GM23338 (cell line): ENCODE measurements at regions not wholly inside any gene's neighbourhood (a gene's known extent, or its start where the extent isn't known, plus 50 kb on each side); places are given as distances from the start of the nearest gene placed in this dataset.

Experiments used
- ATAC-seq: fragments of 200-7000 bp; cut with Tn5 transposase; 3 replicates; pipeline ENCODE4 v1.9.1; 2020
- DNase-seq: peaks from one replicate; pipeline ENCODE4 v3.0.0-alpha.2; 2015; ENCODE audit warnings: low spot score
- H2AFZ ChIP-seq: fragments of 200-600 bp; sonication (generic); 2 replicates; pipeline ENCODE4 v1.8.0; 2016; ENCODE audit warnings: antibody characterized with exemption, mild to moderate bottlenecking, moderate library complexity
- H3F3A ChIP-seq: fragments of 200-600 bp; sonication (generic); replicated peaks from 2 replicates; pipeline ENCODE4 v1.8.0; 2017; ENCODE audit warnings: antibody characterized with exemption, mixed run types, low read depth
- H3K27ac ChIP-seq: fragments of 200-600 bp; sonication (generic); 2 replicates; pipeline ENCODE4 v1.6.1; 2016; ENCODE audit warnings: low read depth
- H3K27me3 ChIP-seq: fragments of 200-600 bp; sonication (generic); 2 replicates; pipeline ENCODE4 v1.8.0; 2016; ENCODE audit warnings: mild to moderate bottlenecking, mixed run types, moderate library complexity; ENCODE audit not compliant: insufficient read depth
- H3K36me3 ChIP-seq: fragments of 200-600 bp; sonication (generic); 2 replicates; pipeline ENCODE4 v1.8.0; 2016; ENCODE audit warnings: mild to moderate bottlenecking; ENCODE audit not compliant: insufficient read depth
- H3K4me1 ChIP-seq: fragments of 200-600 bp; sonication (generic); 2 replicates; pipeline ENCODE4 v1.8.0; 2016; ENCODE audit warnings: mild to moderate bottlenecking, moderate library complexity; ENCODE audit not compliant: insufficient read depth
- H3K4me2 ChIP-seq: fragments of 200-600 bp; sonication (generic); 2 replicates; pipeline ENCODE4 v1.7.1; 2017; ENCODE audit warnings: mixed run types
- H3K4me3 ChIP-seq: fragments of 200-600 bp; sonication (generic); 2 replicates; pipeline ENCODE4 v1.6.1; 2016; ENCODE audit warnings: mixed run types
- H3K79me2 ChIP-seq: fragments of 200-600 bp; sonication (generic); replicated peaks from 2 replicates; pipeline ENCODE4 v1.8.0; 2017; ENCODE audit warnings: mild to moderate bottlenecking; ENCODE audit not compliant: insufficient read depth
- H3K9me2 ChIP-seq: fragments of 200-600 bp; sonication (generic); 2 replicates; pipeline ENCODE4 v1.8.0; 2017; ENCODE audit not compliant: insufficient read depth
- H4K20me1 ChIP-seq: fragments of 200-600 bp; sonication (generic); replicated peaks from 2 replicates; pipeline ENCODE4 v1.8.0; 2017; ENCODE audit warnings: mild to moderate bottlenecking; ENCODE audit not compliant: insufficient read depth
- H3K27ac Mint-ChIP-seq: 2 replicates; pipeline ENCODE4 v1.8.0; 2020; ENCODE audit warnings: inconsistent platforms, mild to moderate bottlenecking, moderate library complexity, mixed read lengths
- H3K27me3 Mint-ChIP-seq: 3 replicates; pipeline ENCODE4 v1.8.0; 2022; ENCODE audit warnings: low read depth, mild to moderate bottlenecking, moderate library complexity, mixed read lengths, inconsistent platforms; ENCODE audit not compliant: insufficient read depth, poor library complexity
- H3K36me3 Mint-ChIP-seq: 3 replicates; pipeline ENCODE4 v1.8.0; 2021; ENCODE audit warnings: low read depth, mild to moderate bottlenecking, inconsistent platforms, moderate library complexity, mixed read lengths
- H3K4me1 Mint-ChIP-seq: 3 replicates; pipeline ENCODE4 v1.8.0; 2020; ENCODE audit warnings: mild to moderate bottlenecking, inconsistent platforms, mixed read lengths
- H3K4me3 Mint-ChIP-seq: 3 replicates; pipeline ENCODE4 v1.8.0; 2021; ENCODE audit warnings: moderate library complexity, mild to moderate bottlenecking, inconsistent platforms, mixed read lengths
- H3K9me3 Mint-ChIP-seq: 3 replicates; pipeline ENCODE4 v1.8.0; 2020; ENCODE audit warnings: moderate library complexity, mild to moderate bottlenecking, inconsistent platforms, mixed read lengths
- CREB1 ChIP-seq: fragments of 250-450 bp; sonication (Bioruptor Pico); IDR thresholded peaks from 2 replicates; pipeline ENCODE4 v1.5.0; 2020; ENCODE audit warnings: low read depth, mild to moderate bottlenecking, moderate library complexity
- EZH2 ChIP-seq: fragments of 200-600 bp; sonication (generic); IDR thresholded peaks from one replicate; pipeline ENCODE4 v1.8.0; 2017; ENCODE audit warnings: antibody characterized with exemption, mild to moderate bottlenecking, low read depth; ENCODE audit not compliant: unreplicated experiment
- EZH2phosphoT487 ChIP-seq: fragments of 200-600 bp; sonication (generic); IDR thresholded peaks from one replicate; pipeline ENCODE4 v1.8.1; 2018; ENCODE audit warnings: antibody characterized with exemption; ENCODE audit not compliant: unreplicated experiment
- JUNB ChIP-seq: IDR thresholded peaks from one replicate; pipeline ENCODE4 v1.6.1; 2016; ENCODE audit warnings: antibody characterized with exemption; ENCODE audit not compliant: unreplicated experiment
- NANOG ChIP-seq: IDR thresholded peaks from 2 replicates; pipeline ENCODE4 v1.6.1; 2016; ENCODE audit warnings: antibody characterized with exemption, borderline replicate concordance
- POLR2AphosphoS5 ChIP-seq: IDR thresholded peaks from 2 replicates; pipeline ENCODE4 v1.6.1; 2016; ENCODE audit warnings: antibody characterized with exemption, low read depth
- STAT1 ChIP-seq: IDR thresholded peaks from one replicate; pipeline ENCODE4 v1.6.1; 2016; ENCODE audit warnings: antibody characterized with exemption; ENCODE audit not compliant: unreplicated experiment
- ZNF114 ChIP-seq: fragments of 250-450 bp; sonication (Bioruptor Pico); IDR thresholded peaks from 2 replicates; pipeline ENCODE4 v1.5.0; 2020; ENCODE audit warnings: mild to moderate bottlenecking, moderate library complexity
- ZNF331 ChIP-seq: fragments of 250-450 bp; sonication (Bioruptor Pico); IDR thresholded peaks from 2 replicates; pipeline ENCODE4 v1.5.0; 2020; ENCODE audit warnings: low read depth, mild to moderate bottlenecking, moderate library complexity
- TF ChIP-seq, protein P1 (sequence below), 2 experiments: fragments of 200-600 bp in 1 of 2; sonication (generic) in 1 of 2; conservative IDR thresholded peaks; 2 replicates each; pipeline versions ENCODE4 v1.5.1 to v1.6.1; 2016 to 2017; ENCODE audit warnings: antibody characterized with exemption in 2 of 2, low read depth in 2 of 2, mild to moderate bottlenecking in 2 of 2, moderate library complexity in 1 of 2
- TF ChIP-seq, protein P2 (sequence below): fragments of 250-450 bp; sonication (Bioruptor Pico); IDR thresholded peaks from 2 replicates; pipeline ENCODE4 v1.5.0; 2020; ENCODE audit warnings: mild to moderate bottlenecking, moderate library complexity
- TF ChIP-seq, protein P3 (sequence below): IDR thresholded peaks from one replicate; pipeline ENCODE4 v1.6.1; 2018; ENCODE audit warnings: antibody characterized with exemption; ENCODE audit not compliant: unreplicated experiment
- TF ChIP-seq, protein P4 (sequence below): IDR thresholded peaks from 2 replicates; pipeline ENCODE4 v1.6.1; 2016; ENCODE audit warnings: antibody characterized with exemption

DNA sequence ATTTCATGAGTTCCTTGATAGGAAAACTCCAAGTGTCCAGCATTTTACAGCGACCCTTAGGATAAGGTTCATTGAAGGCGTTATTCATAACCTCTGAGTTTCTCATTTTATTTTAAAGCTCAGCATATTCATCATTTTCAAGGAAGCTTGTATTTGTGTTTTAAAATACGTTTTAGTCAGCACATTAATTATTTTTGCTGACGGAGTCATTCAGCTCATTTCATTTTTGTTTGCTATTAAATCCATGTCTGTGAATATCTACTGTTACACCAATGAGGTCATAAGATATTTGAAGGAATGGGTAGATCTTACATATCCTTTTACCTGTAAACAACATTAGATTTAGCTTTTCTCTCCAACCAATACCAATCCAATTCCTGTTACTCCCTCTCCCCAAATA lies 1766.3 kb upstream of the PCDH10 start:
- H3K9me2 ChIP-seq = peaks cover 4% of the 10 kb centered on the region; the same call in 1 of the 2 replicates
- Mint-ChIP-seq H3K36me3 (peaks cover 7% of the 10 kb centered on the region; the same call in 2 of the 3 replicates), H3K27me3 (no peaks in the 10 kb centered on the region), H3K9me3 (peaks cover 14% of the 10 kb centered on the region; the same call in 2 of the 3 replicates), H3K4me1 (no peaks in the 10 kb centered on the region), H3K4me3 (no peak overlapping the region), H3K27ac (no peak overlapping the region)
- no peaks in the 10 kb centered on the region for H3F3A ChIP-seq
- no peak for DNase-seq
- H3K4me3 ChIP-seq = no peak overlapping the region
- TF ChIP-seq CREB1 (no peak), STAT1 (no peak), EZH2phosphoT487 (no peak), NANOG (no peak), EZH2 (no peak), ZNF114 (CRISPR knock-in tag) (no peak), POLR2AphosphoS5 (no peak), JUNB (no peak), ZNF331 (no peak)
- TF ChIP-seq, protein P1, sequence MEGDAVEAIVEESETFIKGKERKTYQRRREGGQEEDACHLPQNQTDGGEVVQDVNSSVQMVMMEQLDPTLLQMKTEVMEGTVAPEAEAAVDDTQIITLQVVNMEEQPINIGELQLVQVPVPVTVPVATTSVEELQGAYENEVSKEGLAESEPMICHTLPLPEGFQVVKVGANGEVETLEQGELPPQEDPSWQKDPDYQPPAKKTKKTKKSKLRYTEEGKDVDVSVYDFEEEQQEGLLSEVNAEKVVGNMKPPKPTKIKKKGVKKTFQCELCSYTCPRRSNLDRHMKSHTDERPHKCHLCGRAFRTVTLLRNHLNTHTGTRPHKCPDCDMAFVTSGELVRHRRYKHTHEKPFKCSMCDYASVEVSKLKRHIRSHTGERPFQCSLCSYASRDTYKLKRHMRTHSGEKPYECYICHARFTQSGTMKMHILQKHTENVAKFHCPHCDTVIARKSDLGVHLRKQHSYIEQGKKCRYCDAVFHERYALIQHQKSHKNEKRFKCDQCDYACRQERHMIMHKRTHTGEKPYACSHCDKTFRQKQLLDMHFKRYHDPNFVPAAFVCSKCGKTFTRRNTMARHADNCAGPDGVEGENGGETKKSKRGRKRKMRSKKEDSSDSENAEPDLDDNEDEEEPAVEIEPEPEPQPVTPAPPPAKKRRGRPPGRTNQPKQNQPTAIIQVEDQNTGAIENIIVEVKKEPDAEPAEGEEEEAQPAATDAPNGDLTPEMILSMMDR (conservative IDR thresholded peaks at IDR 0.05; ENCODE audit: low read depth in 2 of 2) = no peak
- TF ChIP-seq, protein P2, sequence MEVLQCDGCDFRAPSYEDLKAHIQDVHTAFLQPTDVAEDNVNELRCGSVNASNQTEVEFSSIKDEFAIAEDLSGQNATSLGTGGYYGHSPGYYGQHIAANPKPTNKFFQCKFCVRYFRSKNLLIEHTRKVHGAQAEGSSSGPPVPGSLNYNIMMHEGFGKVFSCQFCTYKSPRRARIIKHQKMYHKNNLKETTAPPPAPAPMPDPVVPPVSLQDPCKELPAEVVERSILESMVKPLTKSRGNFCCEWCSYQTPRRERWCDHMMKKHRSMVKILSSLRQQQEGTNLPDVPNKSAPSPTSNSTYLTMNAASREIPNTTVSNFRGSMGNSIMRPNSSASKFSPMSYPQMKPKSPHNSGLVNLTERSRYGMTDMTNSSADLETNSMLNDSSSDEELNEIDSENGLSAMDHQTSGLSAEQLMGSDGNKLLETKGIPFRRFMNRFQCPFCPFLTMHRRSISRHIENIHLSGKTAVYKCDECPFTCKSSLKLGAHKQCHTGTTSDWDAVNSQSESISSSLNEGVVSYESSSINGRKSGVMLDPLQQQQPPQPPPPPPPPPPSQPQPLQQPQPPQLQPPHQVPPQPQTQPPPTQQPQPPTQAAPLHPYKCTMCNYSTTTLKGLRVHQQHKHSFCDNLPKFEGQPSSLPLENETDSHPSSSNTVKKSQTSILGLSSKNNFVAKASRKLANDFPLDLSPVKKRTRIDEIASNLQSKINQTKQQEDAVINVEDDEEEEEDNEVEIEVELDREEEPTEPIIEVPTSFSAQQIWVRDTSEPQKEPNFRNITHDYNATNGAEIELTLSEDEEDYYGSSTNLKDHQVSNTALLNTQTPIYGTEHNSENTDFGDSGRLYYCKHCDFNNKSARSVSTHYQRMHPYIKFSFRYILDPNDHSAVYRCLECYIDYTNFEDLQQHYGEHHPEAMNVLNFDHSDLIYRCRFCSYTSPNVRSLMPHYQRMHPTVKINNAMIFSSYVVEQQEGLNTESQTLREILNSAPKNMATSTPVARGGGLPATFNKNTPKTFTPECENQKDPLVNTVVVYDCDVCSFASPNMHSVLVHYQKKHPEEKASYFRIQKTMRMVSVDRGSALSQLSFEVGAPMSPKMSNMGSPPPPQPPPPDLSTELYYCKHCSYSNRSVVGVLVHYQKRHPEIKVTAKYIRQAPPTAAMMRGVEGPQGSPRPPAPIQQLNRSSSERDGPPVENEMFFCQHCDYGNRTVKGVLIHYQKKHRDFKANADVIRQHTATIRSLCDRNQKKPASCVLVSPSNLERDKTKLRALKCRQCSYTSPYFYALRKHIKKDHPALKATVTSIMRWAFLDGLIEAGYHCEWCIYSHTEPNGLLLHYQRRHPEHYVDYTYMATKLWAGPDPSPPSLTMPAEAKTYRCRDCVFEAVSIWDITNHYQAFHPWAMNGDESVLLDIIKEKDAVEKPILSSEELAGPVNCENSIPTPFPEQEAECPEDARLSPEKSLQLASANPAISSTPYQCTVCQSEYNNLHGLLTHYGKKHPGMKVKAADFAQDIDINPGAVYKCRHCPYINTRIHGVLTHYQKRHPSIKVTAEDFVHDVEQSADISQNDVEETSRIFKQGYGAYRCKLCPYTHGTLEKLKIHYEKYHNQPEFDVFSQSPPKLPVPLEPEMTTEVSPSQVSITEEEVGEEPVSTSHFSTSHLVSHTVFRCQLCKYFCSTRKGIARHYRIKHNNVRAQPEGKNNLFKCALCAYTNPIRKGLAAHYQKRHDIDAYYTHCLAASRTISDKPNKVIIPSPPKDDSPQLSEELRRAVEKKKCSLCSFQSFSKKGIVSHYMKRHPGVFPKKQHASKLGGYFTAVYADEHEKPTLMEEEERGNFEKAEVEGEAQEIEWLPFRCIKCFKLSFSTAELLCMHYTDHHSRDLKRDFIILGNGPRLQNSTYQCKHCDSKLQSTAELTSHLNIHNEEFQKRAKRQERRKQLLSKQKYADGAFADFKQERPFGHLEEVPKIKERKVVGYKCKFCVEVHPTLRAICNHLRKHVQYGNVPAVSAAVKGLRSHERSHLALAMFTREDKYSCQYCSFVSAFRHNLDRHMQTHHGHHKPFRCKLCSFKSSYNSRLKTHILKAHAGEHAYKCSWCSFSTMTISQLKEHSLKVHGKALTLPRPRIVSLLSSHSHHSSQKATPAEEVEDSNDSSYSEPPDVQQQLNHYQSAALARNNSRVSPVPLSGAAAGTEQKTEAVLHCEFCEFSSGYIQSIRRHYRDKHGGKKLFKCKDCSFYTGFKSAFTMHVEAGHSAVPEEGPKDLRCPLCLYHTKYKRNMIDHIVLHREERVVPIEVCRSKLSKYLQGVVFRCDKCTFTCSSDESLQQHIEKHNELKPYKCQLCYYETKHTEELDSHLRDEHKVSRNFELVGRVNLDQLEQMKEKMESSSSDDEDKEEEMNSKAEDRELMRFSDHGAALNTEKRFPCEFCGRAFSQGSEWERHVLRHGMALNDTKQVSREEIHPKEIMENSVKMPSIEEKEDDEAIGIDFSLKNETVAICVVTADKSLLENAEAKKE = no peak
- TF ChIP-seq, protein P3, sequence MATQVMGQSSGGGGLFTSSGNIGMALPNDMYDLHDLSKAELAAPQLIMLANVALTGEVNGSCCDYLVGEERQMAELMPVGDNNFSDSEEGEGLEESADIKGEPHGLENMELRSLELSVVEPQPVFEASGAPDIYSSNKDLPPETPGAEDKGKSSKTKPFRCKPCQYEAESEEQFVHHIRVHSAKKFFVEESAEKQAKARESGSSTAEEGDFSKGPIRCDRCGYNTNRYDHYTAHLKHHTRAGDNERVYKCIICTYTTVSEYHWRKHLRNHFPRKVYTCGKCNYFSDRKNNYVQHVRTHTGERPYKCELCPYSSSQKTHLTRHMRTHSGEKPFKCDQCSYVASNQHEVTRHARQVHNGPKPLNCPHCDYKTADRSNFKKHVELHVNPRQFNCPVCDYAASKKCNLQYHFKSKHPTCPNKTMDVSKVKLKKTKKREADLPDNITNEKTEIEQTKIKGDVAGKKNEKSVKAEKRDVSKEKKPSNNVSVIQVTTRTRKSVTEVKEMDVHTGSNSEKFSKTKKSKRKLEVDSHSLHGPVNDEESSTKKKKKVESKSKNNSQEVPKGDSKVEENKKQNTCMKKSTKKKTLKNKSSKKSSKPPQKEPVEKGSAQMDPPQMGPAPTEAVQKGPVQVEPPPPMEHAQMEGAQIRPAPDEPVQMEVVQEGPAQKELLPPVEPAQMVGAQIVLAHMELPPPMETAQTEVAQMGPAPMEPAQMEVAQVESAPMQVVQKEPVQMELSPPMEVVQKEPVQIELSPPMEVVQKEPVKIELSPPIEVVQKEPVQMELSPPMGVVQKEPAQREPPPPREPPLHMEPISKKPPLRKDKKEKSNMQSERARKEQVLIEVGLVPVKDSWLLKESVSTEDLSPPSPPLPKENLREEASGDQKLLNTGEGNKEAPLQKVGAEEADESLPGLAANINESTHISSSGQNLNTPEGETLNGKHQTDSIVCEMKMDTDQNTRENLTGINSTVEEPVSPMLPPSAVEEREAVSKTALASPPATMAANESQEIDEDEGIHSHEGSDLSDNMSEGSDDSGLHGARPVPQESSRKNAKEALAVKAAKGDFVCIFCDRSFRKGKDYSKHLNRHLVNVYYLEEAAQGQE = no peak
- TF ChIP-seq, protein P4, sequence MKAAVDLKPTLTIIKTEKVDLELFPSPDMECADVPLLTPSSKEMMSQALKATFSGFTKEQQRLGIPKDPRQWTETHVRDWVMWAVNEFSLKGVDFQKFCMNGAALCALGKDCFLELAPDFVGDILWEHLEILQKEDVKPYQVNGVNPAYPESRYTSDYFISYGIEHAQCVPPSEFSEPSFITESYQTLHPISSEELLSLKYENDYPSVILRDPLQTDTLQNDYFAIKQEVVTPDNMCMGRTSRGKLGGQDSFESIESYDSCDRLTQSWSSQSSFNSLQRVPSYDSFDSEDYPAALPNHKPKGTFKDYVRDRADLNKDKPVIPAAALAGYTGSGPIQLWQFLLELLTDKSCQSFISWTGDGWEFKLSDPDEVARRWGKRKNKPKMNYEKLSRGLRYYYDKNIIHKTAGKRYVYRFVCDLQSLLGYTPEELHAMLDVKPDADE = no peak
- H2AFZ ChIP-seq = no peak overlapping the region
- H3K79me2 ChIP-seq = no peaks in the 10 kb centered on the region
- no peak overlapping the region for H3K27ac ChIP-seq
- H4K20me1 ChIP-seq = no peaks in the 10 kb centered on the region
- ATAC-seq = no peak
- no peak overlapping the region for H3K4me2 ChIP-seq
- no peaks in the 10 kb centered on the region for H3K36me3 ChIP-seq
- H3K27me3 ChIP-seq = no peaks in the 10 kb centered on the region
- no peaks in the 10 kb centered on the region for H3K4me1 ChIP-seq
